Fibroblast of lung (primary cell): ENCODE measurements at regions not wholly inside any gene's neighbourhood (a gene's known extent, or its start where the extent isn't known, plus 50 kb on each side); places are given as distances from the start of the nearest gene placed in this dataset.

Experiments used
- CTCF ChIP-seq, 2 donors: IDR thresholded peaks in 1 of 2; conservative IDR thresholded peaks in 1 of 2; 1 replicate in 1 of 2; 2 replicates in 1 of 2; pipeline ENCODE4 v1.5.1; 2011 to 2012; ENCODE audit warnings: low read length in 2 of 2, control low read depth in 1 of 2, inconsistent platforms in 1 of 2, low read depth in 1 of 2, mild to moderate bottlenecking in 1 of 2
- EZH2 ChIP-seq: IDR thresholded peaks from 2 replicates; pipeline ENCODE4 v1.5.1; 2012; ENCODE audit warnings: low read length, control low read depth, mild to moderate bottlenecking; ENCODE audit errors: missing control alignments

- TF ChIP-seq CTCF (conservative IDR thresholded peaks at IDR 0.05 in 1 of 2, IDR thresholded peaks at IDR 0.05 in 1 of 2; ENCODE audit: low read depth in 1 of 2, low read length in 2 of 2) (no peak), EZH2 (no peak)
Observed at GRCh38 chr7:24158975-24159374, 125.0 kb upstream of the NPY start.
